ENCODE measurements at regions not wholly inside any gene's neighbourhood (a gene's known extent, or its start where the extent isn't known, plus 50 kb on each side); places are given as distances from the start of the nearest gene placed in this dataset.

DNA sequence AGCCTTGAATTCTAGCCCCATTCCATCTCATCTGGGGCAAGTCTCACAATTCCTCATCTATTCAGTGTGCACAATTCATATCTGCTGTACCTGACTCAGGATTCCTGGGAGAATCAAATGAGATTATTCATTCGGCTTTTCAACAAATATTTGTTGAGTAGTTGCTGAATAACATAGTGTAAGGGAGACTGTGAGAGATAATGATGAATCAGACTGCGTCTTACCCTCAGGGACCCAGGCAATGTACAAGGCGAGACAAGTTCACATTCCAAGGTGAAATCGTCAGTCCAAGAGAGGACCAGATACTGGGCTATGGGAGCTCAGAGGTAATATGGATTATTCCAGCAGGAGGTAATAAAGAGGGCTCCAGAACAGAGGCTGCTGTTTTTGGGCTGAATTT is 67.8 kb upstream of the SMYD2 start:
- TF ChIP-seq, protein P1, sequence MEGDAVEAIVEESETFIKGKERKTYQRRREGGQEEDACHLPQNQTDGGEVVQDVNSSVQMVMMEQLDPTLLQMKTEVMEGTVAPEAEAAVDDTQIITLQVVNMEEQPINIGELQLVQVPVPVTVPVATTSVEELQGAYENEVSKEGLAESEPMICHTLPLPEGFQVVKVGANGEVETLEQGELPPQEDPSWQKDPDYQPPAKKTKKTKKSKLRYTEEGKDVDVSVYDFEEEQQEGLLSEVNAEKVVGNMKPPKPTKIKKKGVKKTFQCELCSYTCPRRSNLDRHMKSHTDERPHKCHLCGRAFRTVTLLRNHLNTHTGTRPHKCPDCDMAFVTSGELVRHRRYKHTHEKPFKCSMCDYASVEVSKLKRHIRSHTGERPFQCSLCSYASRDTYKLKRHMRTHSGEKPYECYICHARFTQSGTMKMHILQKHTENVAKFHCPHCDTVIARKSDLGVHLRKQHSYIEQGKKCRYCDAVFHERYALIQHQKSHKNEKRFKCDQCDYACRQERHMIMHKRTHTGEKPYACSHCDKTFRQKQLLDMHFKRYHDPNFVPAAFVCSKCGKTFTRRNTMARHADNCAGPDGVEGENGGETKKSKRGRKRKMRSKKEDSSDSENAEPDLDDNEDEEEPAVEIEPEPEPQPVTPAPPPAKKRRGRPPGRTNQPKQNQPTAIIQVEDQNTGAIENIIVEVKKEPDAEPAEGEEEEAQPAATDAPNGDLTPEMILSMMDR (IDR thresholded peaks at IDR 0.05; ENCODE audit: control insufficient read depth, insufficient read depth, low read depth, low read length, missing control alignments), result no peak

DNA sequence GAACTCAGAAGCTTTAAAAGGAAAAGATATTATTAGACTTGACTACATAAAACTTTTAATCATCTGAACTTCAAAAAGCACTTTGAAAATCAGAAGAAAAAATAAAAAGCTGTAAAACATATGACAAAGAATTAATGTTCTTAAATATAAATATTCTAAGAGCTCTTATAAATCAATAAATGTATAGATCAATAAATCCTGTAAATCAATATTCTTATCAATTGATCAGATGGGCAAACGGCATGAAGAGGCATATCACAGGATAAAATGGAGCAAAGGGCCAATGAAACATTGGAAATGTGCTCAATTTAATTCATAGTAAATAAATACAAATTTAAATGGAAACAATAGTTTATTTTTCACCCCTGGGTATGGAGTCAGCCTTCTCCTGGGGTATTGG is 66.1 kb upstream of the SMYD2 start:
- TF ChIP-seq, protein P1 (IDR thresholded peaks at IDR 0.05; ENCODE audit: control insufficient read depth, insufficient read depth, low read depth, low read length, missing control alignments), result no peak
- DNase-seq (ENCODE audit: low read depth), result no peak
- H3K4me3 ChIP-seq (ENCODE audit: control insufficient read depth, low read depth, low read length), result no peak overlapping the region

More for the DNA sequence above, 67.8 kb upstream of the SMYD2 start:
- H3K4me3 ChIP-seq (ENCODE audit: control insufficient read depth, low read depth, low read length), result no peak overlapping the region
- DNase-seq (ENCODE audit: low read depth), result no peak

DNA sequence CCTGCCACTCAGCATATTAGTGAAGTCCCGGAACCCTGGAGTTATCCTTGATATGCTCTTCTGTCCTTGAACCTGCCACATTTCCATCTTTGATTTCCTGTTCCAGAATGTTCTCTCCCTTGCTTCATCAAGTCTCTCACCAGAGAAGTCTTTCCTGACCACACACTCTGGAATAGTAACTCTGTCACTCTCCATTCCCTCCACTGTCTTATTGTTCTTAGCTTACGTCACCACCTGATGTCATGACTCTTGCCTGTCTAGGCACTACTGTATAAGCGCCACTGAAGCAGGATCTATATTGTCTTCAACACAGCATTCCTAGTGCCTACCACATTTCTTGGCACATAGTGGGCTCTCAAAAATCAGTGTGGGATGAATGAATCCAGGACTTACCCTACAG is 65.4 kb upstream of the SMYD2 start:
- H3K4me3 ChIP-seq (ENCODE audit: control insufficient read depth, low read depth, low read length), result no peak overlapping the region
- DNase-seq (ENCODE audit: low read depth), result no peak
- TF ChIP-seq, protein P1 (IDR thresholded peaks at IDR 0.05; ENCODE audit: control insufficient read depth, insufficient read depth, low read depth, low read length, missing control alignments), result no peak

DNA sequence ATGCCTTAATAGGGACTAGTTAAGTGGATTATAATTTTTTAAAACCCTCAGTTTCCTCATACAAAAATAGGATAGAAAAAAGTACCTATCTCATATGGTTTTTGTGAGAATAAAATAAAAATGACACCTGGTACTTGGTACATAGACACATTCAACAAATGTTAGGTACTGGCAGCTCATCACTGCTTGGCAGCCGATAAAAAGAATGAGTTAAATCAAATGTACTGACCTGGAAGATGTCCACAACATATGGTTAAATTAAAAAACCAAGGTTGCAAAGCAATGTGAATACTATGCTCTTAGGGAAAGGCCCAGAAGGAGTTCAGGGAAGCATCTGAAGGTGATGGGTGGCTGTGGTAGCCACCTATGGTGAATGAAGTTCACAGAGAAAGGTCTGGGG is 64.9 kb upstream of the SMYD2 start:
- TF ChIP-seq, protein P1 (IDR thresholded peaks at IDR 0.05; ENCODE audit: control insufficient read depth, insufficient read depth, low read depth, low read length, missing control alignments), result no peak
- H3K4me3 ChIP-seq (ENCODE audit: control insufficient read depth, low read depth, low read length), result no peak overlapping the region
- DNase-seq (ENCODE audit: low read depth), result no peak

GRCh38 chr1:214216779-214217178 is 64.2 kb upstream of the SMYD2 start:
- no peak for DNase-seq (ENCODE audit: low read depth)
- H3K4me3 ChIP-seq (ENCODE audit: control insufficient read depth, low read depth, low read length), result no peak overlapping the region
- TF ChIP-seq, protein P1 (IDR thresholded peaks at IDR 0.05; ENCODE audit: control insufficient read depth, insufficient read depth, low read depth, low read length, missing control alignments), result no peak

DNA sequence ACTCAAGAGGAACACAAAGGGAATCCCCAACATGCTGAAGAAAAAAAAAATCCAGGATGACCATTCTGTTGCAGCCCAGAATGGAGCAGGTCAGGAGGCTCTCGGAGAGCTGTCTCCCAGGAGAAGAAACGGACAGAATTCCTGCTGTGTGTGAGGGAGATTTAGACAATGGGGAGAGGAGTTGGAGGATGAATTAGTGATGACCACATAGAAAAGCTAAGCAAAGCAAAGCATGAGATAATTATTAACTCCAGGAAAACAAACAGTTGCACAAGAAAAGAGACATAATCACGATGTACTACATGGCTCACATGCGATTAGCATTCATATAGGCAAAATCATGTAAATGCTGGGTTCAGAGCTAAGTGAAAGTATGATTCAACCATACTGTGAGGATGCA is 61.1 kb upstream of the SMYD2 start:
- DNase-seq (ENCODE audit: low read depth), result no peak
- TF ChIP-seq, protein P1 (IDR thresholded peaks at IDR 0.05; ENCODE audit: control insufficient read depth, insufficient read depth, low read depth, low read length, missing control alignments), result no peak
- H3K4me3 ChIP-seq (ENCODE audit: control insufficient read depth, low read depth, low read length), result no peak overlapping the region

GRCh38 chr1:214220891-214221290 is 60.1 kb upstream of the SMYD2 start:
- TF ChIP-seq, protein P1 (IDR thresholded peaks at IDR 0.05; ENCODE audit: control insufficient read depth, insufficient read depth, low read depth, low read length, missing control alignments), result no peak
- no peak for DNase-seq (ENCODE audit: low read depth)
- H3K4me3 ChIP-seq (ENCODE audit: control insufficient read depth, low read depth, low read length), result no peak overlapping the region

All from AG09309 (cell line).